Activated CD8-positive, alpha-beta memory T cell treated with anti-CD3 and anti-CD28 coated beads for 4 hours (primary cell): ENCODE measurements at regions not wholly inside any gene's neighbourhood (a gene's known extent, or its start where the extent isn't known, plus 50 kb on each side); places are given as distances from the start of the nearest gene placed in this dataset.

ENCODE experiments used
- DNase-seq, 2 donors: peaks; one replicate each; pipeline ENCODE4 v3.0.0-alpha.2; 2020; ENCODE audit warnings: low read depth in 2 of 2

GRCh38 chr2:575030-575726 lies 102.0 kb downstream of the TMEM18 start:
- DNase-seq: no peak

GRCh38 chr2:573805-574392 lies 103.3 kb downstream of the TMEM18 start:
- no peak for DNase-seq

- no peak for DNase-seq
These were observed 104.2 kb downstream of the TMEM18 start for GRCh38 chr2:573025-573424.

GRCh38 chr2:569681-570080 lies 107.5 kb downstream of the TMEM18 start:
- no peak for DNase-seq

- no peak for DNase-seq
These were observed 108.5 kb downstream of the TMEM18 start for GRCh38 chr2:568639-569235.

GRCh38 chr2:567865-568638 lies 109.2 kb downstream of the TMEM18 start:
- no peak for DNase-seq

- DNase-seq: no peak
These were observed 109.7 kb downstream of the TMEM18 start for GRCh38 chr2:567496-567864.

GRCh38 chr2:566379-567313 lies 110.6 kb downstream of the TMEM18 start:
- DNase-seq: no peak

- no peak for DNase-seq
These were observed 112.6 kb downstream of the TMEM18 start for GRCh38 chr2:564471-565181.

- DNase-seq: no peak
These were observed 113.7 kb downstream of the TMEM18 start for GRCh38 chr2:563512-563911.

GRCh38 chr2:562391-563364 lies 114.5 kb downstream of the TMEM18 start:
- no peak for DNase-seq

- no peak for DNase-seq
These were observed 118.3 kb downstream of the TMEM18 start for GRCh38 chr2:558879-559278.

GRCh38 chr2:558302-558642 lies 118.9 kb downstream of the TMEM18 start:
- no peak for DNase-seq

GRCh38 chr2:557635-558301 lies 119.4 kb downstream of the TMEM18 start:
- no peak for DNase-seq

- no peak for DNase-seq
These were observed 120.7 kb downstream of the TMEM18 start for GRCh38 chr2:556485-556884.

GRCh38 chr2:555164-555922 lies 121.9 kb downstream of the TMEM18 start:
- no peak for DNase-seq

- DNase-seq: no peak
These were observed 122.8 kb downstream of the TMEM18 start for GRCh38 chr2:554444-554843.

- no peak for DNase-seq
These were observed 124.3 kb downstream of the TMEM18 start for GRCh38 chr2:552906-553305.

- DNase-seq: no peak
These were observed 125.6 kb downstream of the TMEM18 start for GRCh38 chr2:551621-552020.
